GM13977 (cell line): ENCODE measurements at regions not wholly inside any gene's neighbourhood (a gene's known extent, or its start where the extent isn't known, plus 50 kb on each side); places are given as distances from the start of the nearest gene placed in this dataset.

ENCODE experiments used
- DNase-seq: peaks from one replicate; pipeline ENCODE4 v3.0.0; 2012; ENCODE audit warnings: low spot score
- in situ Hi-C: fragments of 300-500 bp; cut with MboI; formaldehyde crosslinking; loops from one replicate; pipeline ENCODE4 v1.12.0; 2022; ENCODE audit warnings: low sequenced_read_pairs, low pct_unique_long_range_greater_than_20kb, mixed read lengths, inconsistent platforms; ENCODE audit not compliant: unreplicated experiment
- TF ChIP-seq, protein P1 (sequence below): IDR thresholded peaks from 2 replicates; pipeline ENCODE4 v1.5.1; 2012; ENCODE audit warnings: mild to moderate bottlenecking, control low read depth; ENCODE audit not compliant: insufficient read depth; ENCODE audit errors: extremely low read depth, missing control alignments

DNA sequence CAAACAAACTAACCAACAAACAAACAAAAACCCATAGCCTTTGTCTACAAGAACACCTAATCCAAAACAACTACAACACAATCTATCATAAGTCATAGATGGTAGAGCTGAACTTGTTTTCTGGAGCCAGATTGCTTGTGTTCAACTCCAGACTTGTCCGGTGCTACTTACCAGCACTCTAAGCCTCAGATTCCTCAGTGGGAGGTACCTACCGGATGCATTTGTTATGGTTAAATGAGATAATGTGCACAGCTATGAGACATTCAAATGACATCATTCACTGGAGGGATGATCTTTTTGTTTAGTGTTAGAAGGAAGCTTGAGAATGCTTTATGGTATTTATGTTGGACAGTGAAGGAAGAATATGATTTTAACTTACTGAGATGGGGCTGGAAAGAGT lies 592.9 kb upstream of the C9orf72 start:
- in situ Hi-C loops, result no loop called here
- no peak for DNase-seq
- TF ChIP-seq, protein P1, sequence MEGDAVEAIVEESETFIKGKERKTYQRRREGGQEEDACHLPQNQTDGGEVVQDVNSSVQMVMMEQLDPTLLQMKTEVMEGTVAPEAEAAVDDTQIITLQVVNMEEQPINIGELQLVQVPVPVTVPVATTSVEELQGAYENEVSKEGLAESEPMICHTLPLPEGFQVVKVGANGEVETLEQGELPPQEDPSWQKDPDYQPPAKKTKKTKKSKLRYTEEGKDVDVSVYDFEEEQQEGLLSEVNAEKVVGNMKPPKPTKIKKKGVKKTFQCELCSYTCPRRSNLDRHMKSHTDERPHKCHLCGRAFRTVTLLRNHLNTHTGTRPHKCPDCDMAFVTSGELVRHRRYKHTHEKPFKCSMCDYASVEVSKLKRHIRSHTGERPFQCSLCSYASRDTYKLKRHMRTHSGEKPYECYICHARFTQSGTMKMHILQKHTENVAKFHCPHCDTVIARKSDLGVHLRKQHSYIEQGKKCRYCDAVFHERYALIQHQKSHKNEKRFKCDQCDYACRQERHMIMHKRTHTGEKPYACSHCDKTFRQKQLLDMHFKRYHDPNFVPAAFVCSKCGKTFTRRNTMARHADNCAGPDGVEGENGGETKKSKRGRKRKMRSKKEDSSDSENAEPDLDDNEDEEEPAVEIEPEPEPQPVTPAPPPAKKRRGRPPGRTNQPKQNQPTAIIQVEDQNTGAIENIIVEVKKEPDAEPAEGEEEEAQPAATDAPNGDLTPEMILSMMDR, result no peak

GRCh38 chr9:28177142-28177541 lies 603.9 kb upstream of the C9orf72 start:
- no peak for DNase-seq
- TF ChIP-seq, protein P1, result no peak
- in situ Hi-C loops, result no loop called here

DNA sequence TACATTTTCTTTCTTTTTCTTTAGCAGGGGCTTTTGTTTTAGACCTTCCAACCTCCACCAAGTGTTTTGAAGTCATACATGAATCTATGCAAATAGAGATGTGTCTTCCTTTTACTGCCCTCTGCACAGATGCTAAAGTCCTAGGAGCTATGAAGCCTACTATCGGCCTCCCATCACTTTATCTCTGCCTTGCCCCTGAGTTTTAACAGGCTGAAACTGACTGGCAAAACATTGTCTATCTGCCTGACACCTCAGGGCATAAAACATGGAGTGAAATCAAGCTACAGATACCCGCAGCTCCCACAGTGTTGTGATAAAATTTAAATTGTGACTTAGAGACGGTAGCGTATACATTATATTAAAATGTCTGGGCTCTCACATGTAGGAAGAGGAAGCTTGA lies 604.6 kb upstream of the C9orf72 start:
- TF ChIP-seq, protein P1, result no peak
- in situ Hi-C loops, result no loop called here

DNA sequence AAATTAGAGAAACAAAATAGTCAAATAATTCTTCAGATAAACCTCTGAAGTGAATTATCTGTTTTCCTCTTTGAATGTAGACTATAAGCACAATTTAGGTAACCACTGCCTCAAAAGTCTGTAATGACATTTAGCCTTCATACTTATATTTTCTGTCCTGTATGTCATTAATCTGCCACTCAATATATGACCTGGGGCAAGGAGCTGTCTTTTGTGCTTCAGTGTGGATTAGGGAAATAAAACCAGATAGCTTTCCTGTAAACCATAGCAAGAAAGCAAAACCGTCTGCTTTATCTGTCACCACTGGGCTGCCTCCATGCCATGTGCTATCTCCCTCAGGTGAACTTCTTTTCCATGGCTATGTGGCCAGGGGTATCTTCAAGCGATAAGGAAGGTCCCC lies 606.6 kb upstream of the C9orf72 start:
- TF ChIP-seq, protein P1, result no peak
- in situ Hi-C loops, result no loop called here
- no peak for DNase-seq

More for the DNA sequence above, 604.6 kb upstream of the C9orf72 start:
- no peak for DNase-seq

- no peak for DNase-seq
- in situ Hi-C loops, result no loop called here
- TF ChIP-seq, protein P1, result no peak
Observed at GRCh38 chr9:28190981-28191380, 617.7 kb upstream of the C9orf72 start.

DNA sequence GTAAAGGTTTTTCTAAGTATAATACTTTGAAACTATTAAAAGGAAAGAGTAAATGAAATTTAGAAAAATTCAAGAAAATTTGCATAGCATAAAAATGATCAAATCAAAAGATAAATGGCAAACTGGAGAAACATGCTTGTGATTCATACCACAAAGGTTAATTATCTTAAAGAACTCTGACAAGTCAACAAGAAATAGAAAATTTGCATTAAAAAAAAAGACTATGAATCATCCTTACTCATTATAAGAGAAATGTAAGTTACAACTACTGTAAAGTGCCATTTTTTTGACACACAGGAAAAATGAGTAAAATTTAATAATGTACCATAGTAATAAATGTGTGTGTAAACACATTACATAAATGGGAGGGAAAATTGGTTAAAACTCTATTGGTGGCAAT lies 624.4 kb upstream of the C9orf72 start:
- TF ChIP-seq, protein P1, result no peak
- in situ Hi-C loops, result no loop called here

DNA sequence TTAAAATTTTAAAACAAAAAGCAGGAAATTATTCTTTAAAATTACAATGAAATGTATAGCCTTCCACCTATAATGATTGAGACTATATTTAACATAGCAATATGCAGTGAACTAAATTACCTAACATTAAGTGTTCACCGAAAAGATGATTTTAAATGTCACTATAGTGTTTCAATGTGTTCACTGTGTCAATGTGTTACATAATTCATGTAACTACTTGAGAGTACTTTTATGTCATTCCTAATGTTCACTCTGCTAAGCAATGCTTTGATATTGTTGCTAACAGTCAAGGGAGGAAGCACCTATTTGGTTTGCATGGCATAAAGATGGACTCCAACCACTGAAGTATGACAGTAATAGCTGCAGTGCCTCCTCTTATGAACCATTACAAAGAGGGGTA lies 629.8 kb upstream of the C9orf72 start:
- in situ Hi-C loops, result no loop called here
- TF ChIP-seq, protein P1, result no peak
- DNase-seq, result no peak

More for the DNA sequence above, 624.4 kb upstream of the C9orf72 start:
- no peak for DNase-seq
